ENCODE measurements at regions not wholly inside any gene's neighbourhood (a gene's known extent, or its start where the extent isn't known, plus 50 kb on each side); places are given as distances from the start of the nearest gene placed in this dataset.
"Not testable (repeated sequence)": the region's sequence is repeated elsewhere in the genome, so short reads cannot be mapped to it uniquely, and the experiment has no call there.

DNA sequence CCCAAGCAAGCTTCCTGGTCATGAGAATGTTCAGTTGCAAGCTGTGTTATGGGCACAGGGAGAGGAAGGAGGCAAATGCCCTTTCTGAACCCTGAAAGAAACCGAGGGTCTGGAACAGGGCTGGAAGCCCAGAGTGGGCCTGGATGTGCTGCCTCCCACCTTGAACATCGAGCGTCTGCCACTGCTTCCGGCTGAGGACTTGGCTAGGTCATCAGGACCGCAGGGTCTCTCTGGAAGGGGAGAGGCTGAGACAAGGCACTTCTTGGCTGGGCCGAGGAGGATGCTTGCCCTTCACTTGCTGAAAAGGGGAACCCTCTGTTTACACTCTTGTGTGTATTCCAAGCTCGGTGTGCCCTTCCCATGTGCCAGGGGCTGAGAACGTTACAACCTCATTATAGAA lies 168.0 kb upstream of the C1orf174 start:
- DNase-seq = no peak

DNA sequence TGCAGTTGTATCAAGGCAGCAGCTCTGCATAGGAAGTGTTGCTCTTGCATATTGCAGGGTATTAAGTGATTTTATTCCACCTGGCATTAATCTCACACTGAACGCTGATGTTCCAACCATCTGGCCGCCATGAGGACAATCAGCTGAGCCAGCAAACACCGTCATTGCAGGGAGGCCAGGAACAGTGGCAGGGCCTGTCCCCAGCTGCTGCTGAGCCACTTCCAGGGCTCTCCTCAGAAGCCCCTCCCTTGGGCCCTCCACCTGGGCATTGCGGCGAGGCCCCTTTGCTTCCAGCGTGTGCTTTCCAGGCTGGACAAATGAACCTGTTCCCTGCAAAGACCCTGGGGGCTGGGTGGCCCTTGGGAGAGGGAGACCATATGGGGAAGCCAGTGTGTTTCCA lies 171.6 kb upstream of the C1orf174 start:
- DNase-seq = no peak

GRCh38 chr1:4072481-4073153 lies 172.5 kb upstream of the C1orf174 start:
- DNase-seq = no peak

DNA sequence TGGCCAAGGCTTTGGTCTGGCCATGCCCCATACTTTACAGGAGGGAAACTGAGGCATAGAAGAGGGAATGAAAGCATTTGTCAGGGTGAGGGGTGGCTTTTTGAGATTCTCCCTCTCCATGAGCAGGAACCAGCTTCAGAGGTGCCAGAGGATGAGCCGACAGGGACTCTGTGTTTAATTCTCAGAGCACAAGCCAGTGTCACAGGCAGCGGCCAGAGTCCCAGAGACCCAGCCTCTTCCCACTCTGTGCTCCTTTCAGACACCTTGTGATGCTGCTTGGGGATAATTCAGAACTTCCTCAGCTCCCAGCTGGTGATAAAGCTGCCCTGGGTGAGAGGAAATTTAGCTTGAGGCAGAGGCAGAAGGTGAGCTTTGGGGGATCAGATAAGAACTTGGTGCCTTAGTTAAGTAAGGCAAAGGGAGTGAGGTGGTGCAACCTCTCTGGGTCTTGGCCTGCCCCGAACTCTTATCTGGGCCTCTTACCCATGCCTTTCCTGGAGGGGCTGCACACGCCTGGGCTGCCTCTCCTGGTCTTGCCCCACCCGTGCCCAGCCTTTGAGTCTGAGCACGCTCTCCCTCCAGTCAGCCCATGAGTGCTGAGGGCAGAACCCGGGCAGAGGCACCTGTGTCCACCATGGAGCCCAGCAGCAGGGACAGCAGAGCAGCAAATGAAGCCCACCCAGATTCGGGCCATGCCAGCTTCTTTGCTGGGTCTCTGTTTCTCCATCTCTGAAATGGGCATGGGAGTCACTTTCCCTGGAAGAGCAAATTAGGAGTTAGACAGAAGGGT lies 175.6 kb upstream of the C1orf174 start:
- DNase-seq = no peak

- DNase-seq = no peak
These were observed 176.3 kb upstream of the C1orf174 start for GRCh38 chr1:4076346-4076745.

GRCh38 chr1:4078091-4078962 lies 178.3 kb upstream of the C1orf174 start:
- DNase-seq = not testable (repeated sequence)

GRCh38 chr1:4079815-4080214 lies 179.7 kb upstream of the C1orf174 start:
- no peak for DNase-seq

- no peak for DNase-seq
These were observed 182.0 kb upstream of the C1orf174 start for GRCh38 chr1:4081806-4082711.

DNA sequence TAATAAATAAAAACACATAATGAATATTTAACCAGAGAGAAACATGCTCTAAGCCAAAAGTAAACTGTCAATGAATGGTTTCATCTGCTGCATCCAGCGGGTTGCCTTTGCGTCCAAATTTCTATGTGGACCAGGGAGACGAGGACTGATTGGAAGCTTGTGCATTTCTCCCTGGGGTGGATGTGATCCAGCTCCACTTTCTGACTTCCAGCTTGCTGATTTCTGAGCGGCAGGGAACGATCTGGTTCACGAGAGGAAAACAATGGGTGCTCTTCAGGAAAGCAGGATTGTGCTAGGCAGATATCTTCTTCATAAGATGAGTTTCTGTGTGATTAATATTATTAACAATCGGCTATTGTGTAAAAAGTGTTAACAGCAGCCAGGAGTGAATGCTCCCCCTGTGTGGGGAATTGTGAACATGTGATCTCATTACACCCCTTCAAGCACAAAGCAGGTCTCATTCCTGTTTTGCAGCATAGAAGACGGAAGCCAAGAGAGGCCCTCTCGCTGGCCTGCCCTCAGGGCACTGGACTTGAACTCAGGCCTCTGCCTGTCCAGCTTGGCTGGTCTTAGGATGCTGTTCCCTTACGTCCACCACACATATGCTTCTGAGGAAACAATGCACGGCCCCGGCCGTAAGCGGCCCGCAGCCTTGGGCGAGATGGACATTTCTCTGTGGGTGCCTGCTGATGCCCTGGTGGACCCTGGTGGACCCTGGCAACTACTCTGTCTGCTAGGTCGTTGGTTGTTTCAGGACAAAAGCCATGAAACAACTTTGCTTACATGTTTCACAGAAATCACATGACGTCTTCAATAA lies 183.4 kb upstream of the C1orf174 start:
- no peak for DNase-seq

DNA sequence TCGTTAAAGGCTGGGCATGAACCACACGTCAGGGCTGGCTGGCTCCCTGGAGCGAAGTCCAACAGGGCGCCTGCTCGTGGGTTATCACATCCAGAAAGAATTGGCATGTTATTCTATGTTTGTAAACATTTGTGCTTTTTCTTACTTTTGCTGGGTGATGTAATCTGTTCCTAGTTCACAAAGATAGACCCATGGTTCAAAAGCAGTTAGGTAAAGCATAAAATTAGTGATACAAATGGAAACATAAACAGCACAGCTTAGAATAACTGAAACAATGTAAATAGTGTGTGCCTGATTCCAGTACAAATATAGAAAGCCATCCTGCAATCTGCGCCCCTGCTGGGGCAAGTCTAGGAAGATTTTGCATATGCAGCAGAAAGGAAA lies 184.0 kb upstream of the C1orf174 start:
- DNase-seq = no peak

DNA sequence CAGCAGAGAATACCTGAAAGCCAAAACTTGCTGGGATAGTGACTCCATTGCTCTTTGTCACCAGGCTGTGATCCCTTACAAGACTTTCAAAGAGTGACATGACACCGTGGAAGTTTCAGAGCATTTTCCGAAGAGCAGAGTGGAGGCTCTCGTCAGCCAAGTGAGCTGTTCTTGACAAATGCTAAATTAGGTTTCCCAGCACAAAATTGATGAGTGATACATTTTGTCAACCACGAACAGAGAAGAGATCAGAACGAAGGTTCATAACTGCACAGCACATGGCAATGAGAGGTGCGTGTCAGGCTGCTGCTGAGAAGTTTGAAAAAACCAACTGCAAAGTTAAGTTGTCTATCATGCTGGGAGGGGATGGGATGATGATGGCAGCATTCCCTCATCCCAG lies 184.4 kb upstream of the C1orf174 start:
- DNase-seq = no peak

- no peak for DNase-seq
These were observed 184.8 kb upstream of the C1orf174 start for GRCh38 chr1:4084896-4085295.

- no peak for DNase-seq
These were observed 185.5 kb upstream of the C1orf174 start for GRCh38 chr1:4085546-4085945.

GRCh38 chr1:4086085-4086850 lies 186.2 kb upstream of the C1orf174 start:
- no peak for DNase-seq

DNA sequence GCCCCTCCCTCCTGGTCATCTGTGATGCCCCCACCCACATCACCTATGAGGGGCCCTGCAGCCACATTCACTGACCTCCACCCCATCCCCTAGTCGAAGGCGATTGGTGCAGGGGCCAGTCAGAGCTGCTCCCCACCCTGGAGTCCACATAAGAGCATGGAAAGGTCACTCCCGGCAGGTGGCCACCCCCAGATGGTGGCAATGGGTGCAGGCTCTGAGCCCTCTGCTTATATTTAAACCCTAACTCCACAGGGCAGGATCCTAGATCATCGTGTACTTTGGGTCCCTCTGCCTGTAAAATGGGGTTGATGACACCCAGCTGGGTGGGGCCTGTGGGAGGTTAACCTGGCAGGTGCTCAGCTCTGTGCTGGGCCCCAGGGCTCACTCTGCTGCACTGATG lies 186.8 kb upstream of the C1orf174 start:
- DNase-seq = no peak

DNA sequence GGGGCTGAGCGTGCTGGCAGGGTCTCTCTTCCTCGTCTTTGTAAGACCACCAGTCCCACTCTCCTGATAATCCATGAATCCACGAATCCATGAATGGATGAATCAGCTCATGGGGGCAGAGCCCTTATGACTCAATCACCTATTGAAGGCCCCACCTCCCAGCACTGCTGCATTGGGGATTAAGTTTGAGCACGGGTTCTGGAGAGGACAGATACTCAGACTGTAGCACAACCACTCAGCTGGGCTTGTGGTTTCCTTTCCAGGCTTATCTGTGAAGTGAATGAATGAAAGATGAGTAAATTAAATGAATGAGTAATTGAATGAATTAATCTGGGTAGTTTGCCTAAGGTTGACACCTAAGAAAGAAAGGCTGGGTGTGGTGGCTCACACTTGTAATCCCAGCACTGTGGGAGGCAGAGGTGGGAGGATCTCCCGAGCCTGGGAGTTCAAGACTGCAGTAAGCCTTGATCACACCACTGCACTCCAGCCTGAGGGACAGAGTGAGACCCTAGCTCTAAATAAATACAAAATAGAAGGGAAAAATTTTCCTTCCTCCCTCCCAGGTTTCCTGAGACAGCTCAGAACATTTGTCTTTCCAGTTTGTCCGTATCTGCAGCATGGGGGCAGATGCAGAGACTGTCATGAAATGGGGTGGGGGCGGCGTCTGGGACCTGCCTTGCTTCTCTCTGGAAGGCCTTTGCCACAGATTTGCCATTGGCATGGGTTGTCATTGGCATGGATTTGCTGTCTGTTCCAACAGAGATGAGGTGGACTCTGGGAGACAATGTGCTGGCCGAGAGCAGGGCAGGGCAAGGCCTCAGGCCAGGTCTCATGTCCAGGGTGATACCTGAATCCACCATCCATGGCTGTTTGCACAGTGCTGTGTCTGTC lies 187.7 kb upstream of the C1orf174 start:
- DNase-seq = no peak

- no peak for DNase-seq
These were observed 188.6 kb upstream of the C1orf174 start for GRCh38 chr1:4088676-4089075.

DNA sequence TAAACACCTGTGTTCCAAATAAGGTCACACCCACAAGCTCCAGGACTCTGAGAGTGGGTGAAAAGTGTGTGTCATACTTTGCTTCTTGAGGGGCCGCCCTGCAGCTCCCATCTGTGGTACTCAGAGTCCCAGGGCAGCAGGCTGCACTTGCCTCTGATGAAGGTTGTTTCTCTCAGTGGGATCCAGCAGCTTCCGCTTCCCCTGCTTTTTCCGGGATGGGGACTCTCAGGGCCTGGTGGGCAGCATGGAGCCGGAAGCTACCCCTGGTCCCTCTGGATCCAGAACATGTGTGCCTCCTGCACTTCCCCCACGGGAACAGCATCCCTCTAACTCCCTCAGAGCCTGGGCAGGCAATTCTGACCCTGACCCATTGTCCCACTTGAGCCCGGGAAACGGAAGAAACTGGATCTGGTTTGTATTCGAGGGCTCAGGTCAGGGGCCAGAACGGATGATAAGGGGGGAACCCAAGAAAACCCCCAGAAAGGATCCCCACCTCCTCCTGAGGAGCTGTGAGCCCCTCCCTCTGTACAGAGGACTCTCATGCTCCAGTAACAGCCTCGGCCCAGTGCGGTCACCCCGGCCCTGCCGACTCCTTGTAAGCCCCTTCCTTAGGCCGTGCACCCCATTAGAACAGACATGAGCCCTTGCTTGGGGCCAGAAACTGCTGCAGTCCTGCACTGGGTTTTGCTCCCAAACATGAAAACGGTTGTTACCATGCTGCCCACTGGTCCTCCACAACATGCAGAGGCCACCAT lies 189.5 kb upstream of the C1orf174 start:
- no peak for DNase-seq

DNA sequence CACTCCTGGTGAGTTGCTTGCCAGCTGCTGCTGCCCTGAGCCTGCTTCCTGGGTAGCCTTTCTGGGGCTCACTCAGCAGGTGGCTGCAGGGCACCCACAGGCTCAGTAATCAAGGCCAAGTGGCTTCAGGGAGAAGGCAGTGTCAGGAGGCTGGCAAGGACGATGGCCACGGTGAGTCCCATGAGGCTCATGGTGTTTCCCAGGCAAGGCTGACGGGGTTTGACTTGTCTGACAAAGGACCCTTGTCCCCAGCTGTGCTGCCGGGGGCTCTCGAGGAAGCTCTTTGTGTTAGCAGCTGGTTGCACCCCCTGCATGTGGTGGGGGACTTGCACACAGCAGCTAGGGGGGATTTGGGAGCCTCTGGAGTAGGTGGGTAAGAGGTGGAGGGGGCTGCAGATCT lies 190.5 kb upstream of the C1orf174 start:
- DNase-seq = no peak

Measured in suppressor macrophage treated with lipopolysaccharide for 1 hour (primary cell).